ENCODE measurements at regions not wholly inside any gene's neighbourhood (a gene's known extent, or its start where the extent isn't known, plus 50 kb on each side); places are given as distances from the start of the nearest gene placed in this dataset.

DNA sequence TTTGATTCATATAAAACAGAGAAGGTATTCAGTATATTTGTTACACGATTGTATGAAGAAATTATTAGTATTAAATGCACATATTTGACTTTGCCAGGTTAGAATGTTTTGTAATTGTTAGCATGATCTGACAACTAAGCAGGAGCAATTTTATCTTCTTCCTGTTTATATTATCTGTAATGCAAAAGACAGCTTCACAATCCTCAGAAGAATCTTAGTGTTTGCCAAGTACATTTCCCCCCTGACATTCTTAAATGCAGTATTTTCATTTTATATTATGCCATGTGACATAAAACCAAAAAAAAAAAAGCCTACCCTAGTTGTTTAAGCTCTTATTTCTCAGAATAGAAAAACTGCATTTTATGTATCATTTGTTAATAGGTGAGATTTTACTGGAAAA lies 469.4 kb downstream of the FOXG1 start:
- no peaks in the 10 kb centered on the region for H3K27me3 Mint-ChIP-seq (ENCODE audit: low read depth)
- H3K4me3 Mint-ChIP-seq = no peak overlapping the region
- CTCF ChIA-PET = no interaction called here
- no peak overlapping the region for H3K27ac Mint-ChIP-seq
- ATAC-seq (no peak), DNase-seq (ENCODE audit: low spot score) (no peak)
- H3K9me3 Mint-ChIP-seq = no peaks in the 10 kb centered on the region
- H3K36me3 Mint-ChIP-seq = no peaks in the 10 kb centered on the region
- TF ChIP-seq AFF4 (CRISPR knock-in tag; IDR thresholded peaks at IDR 0.05; ENCODE audit: borderline replicate concordance) = no peak
- TF ChIP-seq ZNF396 (CRISPR knock-in tag; IDR thresholded peaks at IDR 0.05; ENCODE audit: borderline replicate concordance) = no peak
- no peak for TF ChIP-seq ZNF317 (CRISPR knock-in tag; IDR thresholded peaks at IDR 0.05; ENCODE audit: borderline replicate concordance, low read depth)
- no peak for TF ChIP-seq SMAD3 (CRISPR knock-in tag; IDR thresholded peaks at IDR 0.05; ENCODE audit: borderline replicate concordance)
- no peaks in the 10 kb centered on the region for H3K4me1 Mint-ChIP-seq
- POLR2A ChIA-PET = no interaction called here

DNA sequence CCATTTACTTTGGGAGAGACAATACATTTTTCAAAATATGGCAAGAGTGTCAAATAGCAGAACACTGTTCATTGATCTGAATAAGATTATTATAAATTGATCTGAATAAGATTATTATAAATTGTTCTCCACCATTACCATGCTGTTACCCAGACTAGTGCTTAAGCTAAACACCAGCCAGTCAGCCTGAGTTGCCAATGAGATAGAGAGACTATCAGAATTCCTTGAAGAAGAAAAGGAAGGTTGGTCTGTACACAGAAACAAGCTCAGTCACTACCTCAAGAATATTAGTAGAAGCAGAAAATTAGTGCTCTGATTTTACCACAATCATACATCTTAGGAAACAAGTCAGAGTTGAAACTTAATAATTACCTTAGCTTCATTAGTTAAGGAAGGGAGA lies 469.8 kb downstream of the FOXG1 start:
- H3K36me3 Mint-ChIP-seq = no peaks in the 10 kb centered on the region
- ChIA-PET POLR2A (no interaction called here), CTCF (no interaction called here)
- H3K9me3 Mint-ChIP-seq = no peaks in the 10 kb centered on the region
- H3K4me1 Mint-ChIP-seq = no peaks in the 10 kb centered on the region
- TF ChIP-seq TEAD4 (CRISPR knock-in tag; IDR thresholded peaks at IDR 0.05) (no peak), ZNF281 (CRISPR knock-in tag; IDR thresholded peaks at IDR 0.05) (no peak), ATF1 (CRISPR knock-in tag; IDR thresholded peaks at IDR 0.05) (no peak), JUN (CRISPR knock-in tag; IDR thresholded peaks at IDR 0.05) (no peak)
- TF ChIP-seq, protein P1, sequence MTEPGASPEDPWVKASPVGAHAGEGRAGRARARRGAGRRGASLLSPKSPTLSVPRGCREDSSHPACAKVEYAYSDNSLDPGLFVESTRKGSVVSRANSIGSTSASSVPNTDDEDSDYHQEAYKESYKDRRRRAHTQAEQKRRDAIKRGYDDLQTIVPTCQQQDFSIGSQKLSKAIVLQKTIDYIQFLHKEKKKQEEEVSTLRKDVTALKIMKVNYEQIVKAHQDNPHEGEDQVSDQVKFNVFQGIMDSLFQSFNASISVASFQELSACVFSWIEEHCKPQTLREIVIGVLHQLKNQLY (CRISPR knock-in tag; IDR thresholded peaks at IDR 0.05) = no peak
- TF ChIP-seq, protein P2, sequence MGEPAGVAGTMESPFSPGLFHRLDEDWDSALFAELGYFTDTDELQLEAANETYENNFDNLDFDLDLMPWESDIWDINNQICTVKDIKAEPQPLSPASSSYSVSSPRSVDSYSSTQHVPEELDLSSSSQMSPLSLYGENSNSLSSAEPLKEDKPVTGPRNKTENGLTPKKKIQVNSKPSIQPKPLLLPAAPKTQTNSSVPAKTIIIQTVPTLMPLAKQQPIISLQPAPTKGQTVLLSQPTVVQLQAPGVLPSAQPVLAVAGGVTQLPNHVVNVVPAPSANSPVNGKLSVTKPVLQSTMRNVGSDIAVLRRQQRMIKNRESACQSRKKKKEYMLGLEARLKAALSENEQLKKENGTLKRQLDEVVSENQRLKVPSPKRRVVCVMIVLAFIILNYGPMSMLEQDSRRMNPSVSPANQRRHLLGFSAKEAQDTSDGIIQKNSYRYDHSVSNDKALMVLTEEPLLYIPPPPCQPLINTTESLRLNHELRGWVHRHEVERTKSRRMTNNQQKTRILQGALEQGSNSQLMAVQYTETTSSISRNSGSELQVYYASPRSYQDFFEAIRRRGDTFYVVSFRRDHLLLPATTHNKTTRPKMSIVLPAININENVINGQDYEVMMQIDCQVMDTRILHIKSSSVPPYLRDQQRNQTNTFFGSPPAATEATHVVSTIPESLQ (CRISPR knock-in tag; IDR thresholded peaks at IDR 0.05) = no peak
- DNase-seq (ENCODE audit: low spot score) = no peak
- no peak for ATAC-seq
- no peak overlapping the region for H3K4me3 Mint-ChIP-seq
- no peaks in the 10 kb centered on the region for H3K27me3 Mint-ChIP-seq (ENCODE audit: low read depth)
- no peak overlapping the region for H3K27ac Mint-ChIP-seq

DNA sequence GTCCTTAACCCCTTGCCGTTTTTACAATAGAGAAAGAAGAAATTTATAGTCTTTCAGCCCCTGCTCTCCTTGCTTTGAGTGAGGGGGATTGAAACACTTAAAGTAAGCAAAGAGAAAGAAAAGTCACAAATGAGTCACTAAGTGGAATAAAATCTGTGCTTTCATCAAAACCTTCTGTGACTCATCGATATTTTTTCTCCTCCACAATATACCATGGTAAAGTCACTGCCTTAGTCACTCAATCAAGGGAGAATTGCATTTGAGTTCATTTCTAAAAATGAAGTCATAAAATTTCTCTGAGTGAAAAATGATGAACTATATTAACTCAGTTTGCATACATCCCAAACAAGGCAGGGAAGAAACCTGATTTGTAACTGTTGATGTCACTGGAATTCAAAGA lies 470.3 kb downstream of the FOXG1 start:
- DNase-seq (ENCODE audit: low spot score) = no peak
- no peak for TF ChIP-seq SP1 (CRISPR knock-in tag; conservative IDR thresholded peaks at IDR 0.05)
- no peak for TF ChIP-seq EMX1 (CRISPR knock-in tag; IDR thresholded peaks at IDR 0.05)
- no peak for TF ChIP-seq HMGA2 (CRISPR knock-in tag; IDR thresholded peaks at IDR 0.05)
- no peak for TF ChIP-seq AFF4 (CRISPR knock-in tag; IDR thresholded peaks at IDR 0.05; ENCODE audit: borderline replicate concordance)
- TF ChIP-seq, protein P2 (CRISPR knock-in tag; IDR thresholded peaks at IDR 0.05) = no peak
- POLR2A ChIA-PET = no interaction called here
- Mint-ChIP-seq H3K27me3 (ENCODE audit: low read depth) (no peaks in the 10 kb centered on the region), H3K27ac (no peak overlapping the region), H3K4me1 (no peaks in the 10 kb centered on the region), H3K9me3 (no peaks in the 10 kb centered on the region), H3K4me3 (no peak overlapping the region), H3K36me3 (no peaks in the 10 kb centered on the region)
- CTCF ChIA-PET = no interaction called here
- ATAC-seq = no peak

Measured in WTC11 (cell line).